IPS DF 6.9 (cell line): ENCODE measurements at regions not wholly inside any gene's neighbourhood (a gene's known extent, or its start where the extent isn't known, plus 50 kb on each side); places are given as distances from the start of the nearest gene placed in this dataset.

Experiments used
- DNase-seq: peaks from one replicate; pipeline ENCODE4 v3.0.0-alpha.2; 2013; ENCODE audit warnings: low read depth, low spot score
- H3K27ac ChIP-seq: one replicate; pipeline ENCODE4 v1.5.1; 2013; ENCODE audit warnings: low read length, control low read depth
- H3K27me3 ChIP-seq: 2 replicates; pipeline ENCODE4 v1.6.1; 2013; ENCODE audit warnings: mild to moderate bottlenecking, low read length; ENCODE audit not compliant: control insufficient read depth, insufficient read depth
- H3K36me3 ChIP-seq: 2 replicates; pipeline ENCODE4 v1.6.1; 2013; ENCODE audit warnings: low read length; ENCODE audit not compliant: control insufficient read depth, insufficient read depth
- H3K4me1 ChIP-seq: 2 replicates; pipeline ENCODE4 v1.6.1; 2013; ENCODE audit warnings: low read length; ENCODE audit not compliant: control insufficient read depth, insufficient read depth
- H3K4me3 ChIP-seq: 2 replicates; pipeline ENCODE4 v1.5.1; 2013; ENCODE audit warnings: mild to moderate bottlenecking, low read length
- H3K9me3 ChIP-seq: 2 replicates; pipeline ENCODE4 v1.6.1; 2013; ENCODE audit warnings: low read length, inconsistent platforms; ENCODE audit not compliant: control insufficient read depth, insufficient read depth
- WGBS: extraction: QIAGEN DNeasy Blood & Tissue Kit; methylation state at CpG from one replicate; pipeline ENCODE4 v1.1.7; 2013; ENCODE audit warnings: mixed read lengths, missing lambda C conversion rate; ENCODE audit not compliant: insufficient read length, insufficient coverage; 5-methylcytosine and 5-hydroxymethylcytosine counted together

GRCh38 chr12:127998988-127999387 lies 268.0 kb upstream of the TMEM132C start:
- no peak overlapping the region for H3K27ac ChIP-seq
- DNase-seq: no peak
- WGBS: no CpG with 5 or more reads among the region's 4 CpGs

GRCh38 chr12:128004383-128004938 lies 262.5 kb upstream of the TMEM132C start:
- Histone ChIP-seq H3K27ac (no peak overlapping the region), H3K36me3 (no peaks in the 10 kb centered on the region), H3K4me1 (no peaks in the 10 kb centered on the region), H3K9me3 (peaks cover 12% of the 10 kb centered on the region), H3K4me3 (no peak overlapping the region), H3K27me3 (no peaks in the 10 kb centered on the region)
- no peak for DNase-seq
- no CpG with 5 or more reads among the region's 17 CpGs for WGBS

More at GRCh38 chr12:127998988-127999387, 268.0 kb upstream of the TMEM132C start:
- H3K27me3 ChIP-seq: no peaks in the 10 kb centered on the region
- H3K36me3 ChIP-seq: no peaks in the 10 kb centered on the region
- H3K4me3 ChIP-seq: no peak overlapping the region
- peaks cover 11% of the 10 kb centered on the region for H3K9me3 ChIP-seq
- H3K4me1 ChIP-seq: no peaks in the 10 kb centered on the region

GRCh38 chr12:128007250-128007649 lies 259.7 kb upstream of the TMEM132C start:
- WGBS: no CpG with 5 or more reads among the region's 4 CpGs
- no peaks in the 10 kb centered on the region for H3K4me1 ChIP-seq
- H3K36me3 ChIP-seq: no peaks in the 10 kb centered on the region
- no peak for DNase-seq
- no peak overlapping the region for H3K27ac ChIP-seq
- H3K4me3 ChIP-seq: no peak overlapping the region
- peaks cover 6% of the 10 kb centered on the region for H3K9me3 ChIP-seq
- no peaks in the 10 kb centered on the region for H3K27me3 ChIP-seq

GRCh38 chr12:128008341-128008740 lies 258.6 kb upstream of the TMEM132C start:
- Histone ChIP-seq H3K4me1 (no peaks in the 10 kb centered on the region), H3K4me3 (no peak overlapping the region), H3K27me3 (no peaks in the 10 kb centered on the region), H3K27ac (no peak overlapping the region), H3K9me3 (peaks cover 5% of the 10 kb centered on the region), H3K36me3 (no peaks in the 10 kb centered on the region)
- no CpG with 5 or more reads among the region's 3 CpGs for WGBS
- no peak for DNase-seq

GRCh38 chr12:128009108-128009507 lies 257.9 kb upstream of the TMEM132C start:
- H3K9me3 ChIP-seq: peaks cover 5% of the 10 kb centered on the region

GRCh38 chr12:128012110-128012509 lies 254.9 kb upstream of the TMEM132C start:
- no peak for DNase-seq
- Histone ChIP-seq H3K9me3 (peaks cover 5% of the 10 kb centered on the region), H3K4me1 (no peaks in the 10 kb centered on the region), H3K27me3 (no peaks in the 10 kb centered on the region), H3K4me3 (no peak overlapping the region), H3K27ac (no peak overlapping the region), H3K36me3 (no peaks in the 10 kb centered on the region)

More at GRCh38 chr12:128009108-128009507, 257.9 kb upstream of the TMEM132C start:
- no CpG with 5 or more reads among the region's 8 CpGs for WGBS
- H3K36me3 ChIP-seq: no peaks in the 10 kb centered on the region
- H3K4me1 ChIP-seq: no peaks in the 10 kb centered on the region
- no peak overlapping the region for H3K4me3 ChIP-seq
- no peaks in the 10 kb centered on the region for H3K27me3 ChIP-seq
- DNase-seq: no peak
- no peak overlapping the region for H3K27ac ChIP-seq

GRCh38 chr12:128015276-128015675 lies 251.7 kb upstream of the TMEM132C start:
- no peak for DNase-seq
- no peak overlapping the region for H3K4me3 ChIP-seq
- no peaks in the 10 kb centered on the region for H3K36me3 ChIP-seq
- no peak overlapping the region for H3K27ac ChIP-seq
- no CpG with 5 or more reads among the region's 3 CpGs for WGBS
- H3K27me3 ChIP-seq: no peaks in the 10 kb centered on the region
- H3K4me1 ChIP-seq: no peaks in the 10 kb centered on the region
- peaks cover 1% of the 10 kb centered on the region for H3K9me3 ChIP-seq

GRCh38 chr12:128018067-128018466 lies 248.9 kb upstream of the TMEM132C start:
- Histone ChIP-seq H3K27ac (no peak overlapping the region), H3K4me3 (no peak overlapping the region), H3K4me1 (no peaks in the 10 kb centered on the region), H3K27me3 (no peaks in the 10 kb centered on the region), H3K9me3 (peaks cover 8% of the 10 kb centered on the region), H3K36me3 (no peaks in the 10 kb centered on the region)
- no CpG with 5 or more reads among the region's 10 CpGs for WGBS
- no peak for DNase-seq

GRCh38 chr12:128019996-128020544 lies 246.9 kb upstream of the TMEM132C start:
- Histone ChIP-seq H3K27me3 (no peaks in the 10 kb centered on the region), H3K36me3 (no peaks in the 10 kb centered on the region), H3K9me3 (peaks cover 9% of the 10 kb centered on the region), H3K27ac (no peak overlapping the region), H3K4me1 (no peaks in the 10 kb centered on the region), H3K4me3 (no peak overlapping the region)
- WGBS: no CpG with 5 or more reads among the region's 9 CpGs
- no peak for DNase-seq

GRCh38 chr12:128021561-128021960 lies 245.4 kb upstream of the TMEM132C start:
- WGBS: no CpG with 5 or more reads among the region's 2 CpGs
- DNase-seq: no peak
- Histone ChIP-seq H3K27ac (no peak overlapping the region), H3K4me1 (no peaks in the 10 kb centered on the region), H3K36me3 (no peaks in the 10 kb centered on the region), H3K9me3 (peaks cover 9% of the 10 kb centered on the region), H3K4me3 (no peak overlapping the region), H3K27me3 (no peaks in the 10 kb centered on the region)

GRCh38 chr12:128025589-128026245 lies 241.3 kb upstream of the TMEM132C start:
- no peak for DNase-seq
- Histone ChIP-seq H3K27ac (no peak overlapping the region), H3K4me3 (no peak overlapping the region), H3K9me3 (peaks cover 25% of the 10 kb centered on the region), H3K4me1 (no peaks in the 10 kb centered on the region), H3K36me3 (no peaks in the 10 kb centered on the region), H3K27me3 (no peaks in the 10 kb centered on the region; the same call in 1 of the 2 replicates)
- WGBS: no CpG with 5 or more reads among the region's 9 CpGs
